ENCODE measurements at regions not wholly inside any gene's neighbourhood (a gene's known extent, or its start where the extent isn't known, plus 50 kb on each side); places are given as distances from the start of the nearest gene placed in this dataset.

DNA sequence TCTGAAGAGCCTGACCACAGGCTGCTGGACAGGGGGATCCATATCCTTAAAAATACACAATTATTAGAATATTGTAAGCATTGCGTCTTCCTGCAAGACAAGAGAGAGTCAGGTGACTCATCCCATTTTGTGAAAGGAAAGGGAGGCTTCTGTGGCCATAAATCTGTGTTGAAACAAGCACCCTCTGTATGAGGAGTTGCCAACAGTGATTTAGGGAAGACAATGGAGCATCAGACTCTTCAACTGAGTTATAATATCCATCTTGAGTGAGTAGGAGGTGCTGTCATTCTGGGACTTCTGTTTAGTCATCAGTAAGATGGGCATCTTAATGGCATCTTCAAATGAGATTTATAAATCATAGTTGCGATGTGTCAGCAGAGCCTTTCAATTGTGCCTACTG lies 554.5 kb downstream of the AACS start:
- TF ChIP-seq, protein P1, sequence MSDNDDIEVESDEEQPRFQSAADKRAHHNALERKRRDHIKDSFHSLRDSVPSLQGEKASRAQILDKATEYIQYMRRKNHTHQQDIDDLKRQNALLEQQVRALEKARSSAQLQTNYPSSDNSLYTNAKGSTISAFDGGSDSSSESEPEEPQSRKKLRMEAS (IDR thresholded peaks at IDR 0.05), result no peak
- no peak for TF ChIP-seq RAD21 (IDR thresholded peaks at IDR 0.05; ENCODE audit: low read depth)
